Stomach (tissue), 4 donors: ENCODE measurements at regions not wholly inside any gene's neighbourhood (a gene's known extent, or its start where the extent isn't known, plus 50 kb on each side); places are given as distances from the start of the nearest gene placed in this dataset.

ENCODE experiments used
- EP300 ChIP-seq: sonication (generic); formaldehyde crosslinking; IDR thresholded peaks from one replicate; pipeline ENCODE4 v1.6.1; 2017; ENCODE audit warnings: antibody characterized with exemption
- POLR2A ChIP-seq, 4 donors: fragments of 450-650 bp; IDR thresholded peaks; one replicate each; pipeline ENCODE4 v1.6.1; 2016; ENCODE audit warnings: antibody characterized with exemption in 4 of 4, control low read depth in 2 of 4, mild to moderate bottlenecking in 1 of 4, moderate library complexity in 1 of 4
- POLR2AphosphoS5 ChIP-seq, 3 donors: sonication (generic); formaldehyde crosslinking; IDR thresholded peaks; one replicate each; pipeline ENCODE4 v1.6.1; 2016; ENCODE audit warnings: antibody characterized with exemption in 3 of 3
- TF ChIP-seq, protein P1 (sequence below), 7 experiments: fragments of 450-650 bp in 4 of 7; fragments of 200-600 bp in 3 of 7; sonication (generic) in 3 of 7; IDR thresholded peaks; one replicate each; pipeline ENCODE4 v1.5.1; 2016 to 2019; ENCODE audit warnings: antibody characterized with exemption in 7 of 7, control low read depth in 2 of 7, mild to moderate bottlenecking in 1 of 7

DNA sequence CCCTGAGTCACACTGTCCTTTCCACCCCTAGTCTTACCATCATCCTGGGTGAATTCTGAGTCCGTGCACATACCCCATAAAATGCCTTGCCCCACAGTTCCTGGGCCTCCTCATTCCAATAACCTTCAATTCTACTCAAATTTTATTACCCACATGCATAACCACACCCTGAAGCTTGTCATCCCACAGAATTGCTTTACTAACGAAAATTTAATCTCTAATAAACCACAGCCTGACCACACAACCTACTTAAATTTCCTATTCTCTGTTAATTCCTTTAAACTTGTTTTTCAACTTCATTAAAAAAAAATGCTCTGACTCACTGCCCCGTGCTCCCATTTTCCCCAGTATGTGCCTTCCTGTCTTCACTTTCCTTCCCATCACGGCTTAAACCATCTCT, 205.9 kb downstream of the PHLDA1 start:
- TF ChIP-seq, protein P1, sequence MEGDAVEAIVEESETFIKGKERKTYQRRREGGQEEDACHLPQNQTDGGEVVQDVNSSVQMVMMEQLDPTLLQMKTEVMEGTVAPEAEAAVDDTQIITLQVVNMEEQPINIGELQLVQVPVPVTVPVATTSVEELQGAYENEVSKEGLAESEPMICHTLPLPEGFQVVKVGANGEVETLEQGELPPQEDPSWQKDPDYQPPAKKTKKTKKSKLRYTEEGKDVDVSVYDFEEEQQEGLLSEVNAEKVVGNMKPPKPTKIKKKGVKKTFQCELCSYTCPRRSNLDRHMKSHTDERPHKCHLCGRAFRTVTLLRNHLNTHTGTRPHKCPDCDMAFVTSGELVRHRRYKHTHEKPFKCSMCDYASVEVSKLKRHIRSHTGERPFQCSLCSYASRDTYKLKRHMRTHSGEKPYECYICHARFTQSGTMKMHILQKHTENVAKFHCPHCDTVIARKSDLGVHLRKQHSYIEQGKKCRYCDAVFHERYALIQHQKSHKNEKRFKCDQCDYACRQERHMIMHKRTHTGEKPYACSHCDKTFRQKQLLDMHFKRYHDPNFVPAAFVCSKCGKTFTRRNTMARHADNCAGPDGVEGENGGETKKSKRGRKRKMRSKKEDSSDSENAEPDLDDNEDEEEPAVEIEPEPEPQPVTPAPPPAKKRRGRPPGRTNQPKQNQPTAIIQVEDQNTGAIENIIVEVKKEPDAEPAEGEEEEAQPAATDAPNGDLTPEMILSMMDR (IDR thresholded peaks at IDR 0.05), result no peak
- TF ChIP-seq POLR2A (IDR thresholded peaks at IDR 0.05), result no peak
- no peak for TF ChIP-seq EP300
- TF ChIP-seq POLR2AphosphoS5 (IDR thresholded peaks at IDR 0.05), result no peak
